IgD-negative memory B cell (primary cell): ENCODE measurements at regions not wholly inside any gene's neighbourhood (a gene's known extent, or its start where the extent isn't known, plus 50 kb on each side); places are given as distances from the start of the nearest gene placed in this dataset.

Experiments used
- H3K27ac Mint-ChIP-seq, 3 donors: one replicate each; pipeline ENCODE4 v1.8.0; 2020 to 2022; ENCODE audit warnings: mild to moderate bottlenecking in 3 of 3, mixed read lengths in 3 of 3, moderate library complexity in 1 of 3
- H3K27me3 Mint-ChIP-seq: one replicate; pipeline ENCODE4 v1.8.0; 2021; ENCODE audit warnings: mixed read lengths
- H3K36me3 Mint-ChIP-seq: one replicate; pipeline ENCODE4 v1.8.0; 2020; ENCODE audit warnings: mild to moderate bottlenecking, mixed read lengths
- H3K4me1 Mint-ChIP-seq, 3 donors: one replicate each; pipeline ENCODE4 v1.8.0; 2020 to 2022; ENCODE audit warnings: mixed read lengths in 3 of 3, mild to moderate bottlenecking in 1 of 3
- H3K4me3 Mint-ChIP-seq, 4 donors: one replicate each; pipeline ENCODE4 v1.8.0; 2020 to 2022; ENCODE audit warnings: mild to moderate bottlenecking in 4 of 4, mixed read lengths in 4 of 4, moderate library complexity in 3 of 4
- H3K9me3 Mint-ChIP-seq, 3 donors: one replicate each; pipeline ENCODE4 v1.8.0; 2020 to 2021; ENCODE audit warnings: mixed read lengths in 3 of 3, mild to moderate bottlenecking in 1 of 3

DNA sequence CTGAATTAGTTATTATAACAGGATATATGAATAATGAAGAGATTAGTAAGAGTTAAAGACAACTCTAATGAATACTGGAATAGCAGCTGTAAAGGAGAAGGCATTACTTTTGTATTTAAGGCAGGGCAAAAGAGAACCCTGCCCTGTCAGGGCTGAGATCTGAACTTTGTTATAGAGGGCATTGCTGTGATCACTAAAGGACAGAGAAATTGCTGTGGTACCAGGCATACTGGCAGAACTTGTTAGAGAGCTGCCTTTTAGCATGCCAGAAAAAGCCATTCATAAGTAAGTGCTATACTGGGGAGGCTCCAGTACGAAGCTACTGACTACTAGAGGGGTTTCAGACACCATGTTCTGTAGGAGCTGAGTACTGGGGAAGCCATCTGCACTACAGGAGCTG, 481.8 kb downstream of the SEMA3D start:
- Mint-ChIP-seq H3K4me3 (no peak overlapping the region), H3K27me3 (no peaks in the 10 kb centered on the region), H3K27ac (no peak overlapping the region), H3K4me1 (no peaks in the 10 kb centered on the region), H3K9me3 (peaks cover 0 to 3% (median 2%) of the 10 kb centered on the region in 3 donors), H3K36me3 (no peaks in the 10 kb centered on the region)

DNA sequence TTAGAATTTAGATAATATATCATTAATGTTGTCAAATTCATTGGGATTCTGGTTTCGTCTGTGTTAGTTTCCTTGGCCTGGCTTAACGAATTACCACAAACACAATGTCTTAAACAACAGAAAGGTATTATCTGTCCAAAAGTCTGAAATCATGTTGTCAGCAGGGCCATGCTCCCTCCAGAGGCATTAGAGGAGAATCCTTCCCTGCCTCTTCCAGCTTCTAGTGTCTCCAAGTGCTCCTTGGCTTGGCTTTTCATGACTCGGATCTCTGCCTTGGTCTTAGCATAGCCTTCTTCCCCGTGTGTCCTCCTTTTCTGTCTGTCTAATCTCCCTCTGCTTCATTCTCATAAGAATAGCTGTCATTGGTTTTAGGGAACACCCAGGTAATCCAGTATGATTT, 482.5 kb downstream of the SEMA3D start:
- Mint-ChIP-seq H3K36me3 (no peaks in the 10 kb centered on the region), H3K27ac (no peak overlapping the region), H3K4me1 (no peaks in the 10 kb centered on the region), H3K27me3 (no peaks in the 10 kb centered on the region), H3K9me3 (peaks cover 0 to 3% (median 2%) of the 10 kb centered on the region in 3 donors), H3K4me3 (no peak overlapping the region)

DNA sequence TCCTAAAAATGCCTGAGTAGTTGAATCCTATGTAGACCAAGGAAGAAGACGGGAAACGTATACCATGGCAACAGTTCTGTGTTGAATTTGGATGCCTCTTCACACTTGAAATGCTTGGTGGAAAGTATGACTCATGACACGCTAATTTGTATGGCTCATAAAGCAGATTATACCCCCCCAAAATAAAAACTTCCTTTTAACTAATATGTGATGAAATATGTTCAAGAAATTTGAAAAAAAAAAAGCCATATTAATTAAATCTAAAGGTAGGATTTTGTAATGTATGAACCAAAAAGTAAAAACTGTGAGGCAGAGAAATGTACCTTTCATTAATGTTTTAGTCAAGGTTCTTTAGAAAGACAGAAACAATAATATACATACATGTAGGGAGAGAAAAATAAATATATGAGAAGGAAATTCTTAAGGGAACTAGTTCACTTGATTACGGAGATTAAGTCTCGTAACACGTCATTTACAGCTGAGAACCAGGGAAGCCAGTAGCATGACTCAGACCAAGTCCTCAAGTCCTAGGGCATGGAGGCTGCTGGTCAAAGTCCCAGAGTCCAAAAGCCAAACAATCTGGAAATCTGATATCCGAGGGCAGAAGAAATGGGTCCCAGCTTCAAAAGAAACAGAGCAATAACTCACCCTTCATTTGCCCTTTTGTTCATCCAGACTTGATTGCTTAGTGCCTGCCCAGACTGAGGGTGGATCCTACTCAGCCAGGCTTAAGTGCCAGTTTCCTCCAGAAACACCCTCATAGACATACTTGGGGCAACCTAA, 485.1 kb downstream of the SEMA3D start:
- Mint-ChIP-seq H3K4me3 (no peak overlapping the region), H3K4me1 (no peaks in the 10 kb centered on the region), H3K27ac (no peak overlapping the region), H3K9me3 (peaks cover 0 to 3% (median 2%) of the 10 kb centered on the region in 3 donors), H3K27me3 (no peaks in the 10 kb centered on the region), H3K36me3 (no peaks in the 10 kb centered on the region)

GRCh38 chr7:84700563-84701370, 486.1 kb downstream of the SEMA3D start:
- Mint-ChIP-seq H3K36me3 (no peaks in the 10 kb centered on the region), H3K4me1 (no peaks in the 10 kb centered on the region), H3K4me3 (no peak overlapping the region), H3K27ac (no peak overlapping the region), H3K9me3 (peaks cover 0 to 3% (median 2%) of the 10 kb centered on the region in 3 donors), H3K27me3 (no peaks in the 10 kb centered on the region)

GRCh38 chr7:84697506-84697905, 489.4 kb downstream of the SEMA3D start:
- Mint-ChIP-seq H3K4me1 (no peaks in the 10 kb centered on the region), H3K27me3 (no peaks in the 10 kb centered on the region), H3K27ac (no peak overlapping the region), H3K36me3 (no peaks in the 10 kb centered on the region), H3K4me3 (no peak overlapping the region), H3K9me3 (peaks cover 1 to 15% (median 4%) of the 10 kb centered on the region in 3 donors)

- H3K4me1 Mint-ChIP-seq = no peaks in the 10 kb centered on the region
- H3K27me3 Mint-ChIP-seq = no peaks in the 10 kb centered on the region
- no peak overlapping the region for H3K27ac Mint-ChIP-seq
- no peak overlapping the region for H3K4me3 Mint-ChIP-seq
- H3K9me3 Mint-ChIP-seq = peaks cover 4 to 23% (median 7%) of the 10 kb centered on the region in 3 donors
- H3K36me3 Mint-ChIP-seq = no peaks in the 10 kb centered on the region
Observed at GRCh38 chr7:84693483-84693882, 493.4 kb downstream of the SEMA3D start.

DNA sequence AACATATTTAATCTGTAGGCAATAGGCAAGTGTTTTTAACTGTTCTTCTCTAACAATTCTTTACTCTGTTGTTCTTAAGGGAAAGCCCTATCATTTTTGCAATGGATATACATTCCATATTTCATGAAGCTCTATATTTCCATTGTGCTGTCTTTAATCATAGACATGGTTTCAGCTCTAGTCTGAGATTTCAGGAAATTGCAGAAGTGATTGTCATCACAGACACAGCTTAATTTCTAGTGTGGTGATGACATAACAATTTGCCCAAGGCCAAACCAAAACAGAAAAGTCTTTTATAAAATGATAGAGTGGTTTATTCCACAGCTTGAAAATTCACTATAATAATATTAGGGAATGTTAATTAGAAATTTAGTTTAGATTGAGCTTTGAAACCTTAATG, 494.1 kb upstream of the SEMA3A start:
- Mint-ChIP-seq H3K9me3 (peaks cover 0 to 8% (median 6%) of the 10 kb centered on the region in 3 donors), H3K36me3 (no peaks in the 10 kb centered on the region)

DNA sequence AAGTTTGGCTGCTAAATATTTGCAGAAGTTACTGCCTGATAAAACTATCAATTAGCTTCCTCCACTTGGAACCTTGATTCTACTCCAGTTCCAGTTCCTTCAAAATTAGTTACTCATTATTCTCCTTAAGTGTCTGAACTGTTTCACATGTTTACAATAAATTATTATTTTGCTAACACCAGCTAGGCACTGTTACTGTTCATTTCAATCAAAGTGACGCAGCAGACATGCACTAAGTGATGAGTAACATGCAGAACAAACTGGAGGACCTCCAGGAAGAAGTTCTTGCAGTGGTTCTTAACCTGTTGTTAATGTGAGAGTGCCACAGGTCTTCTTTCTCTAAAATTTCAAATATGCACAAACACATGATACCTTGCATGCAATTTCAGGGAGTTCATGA, 491.8 kb upstream of the SEMA3A start:
- no peak overlapping the region for H3K27ac Mint-ChIP-seq
- H3K36me3 Mint-ChIP-seq = no peaks in the 10 kb centered on the region
- H3K4me3 Mint-ChIP-seq = no peak overlapping the region
- H3K4me1 Mint-ChIP-seq = no peaks in the 10 kb centered on the region
- no peaks in the 10 kb centered on the region for H3K27me3 Mint-ChIP-seq
- H3K9me3 Mint-ChIP-seq = peaks cover 0 to 9% (median 4%) of the 10 kb centered on the region in 3 donors

More for the DNA sequence above, 494.1 kb upstream of the SEMA3A start:
- Mint-ChIP-seq H3K4me1 (no peaks in the 10 kb centered on the region), H3K4me3 (no peak overlapping the region), H3K27me3 (no peaks in the 10 kb centered on the region), H3K27ac (no peak overlapping the region)

- Mint-ChIP-seq H3K9me3 (peaks cover 0 to 7% (median 2%) of the 10 kb centered on the region in 3 donors), H3K36me3 (no peaks in the 10 kb centered on the region), H3K4me1 (no peaks in the 10 kb centered on the region), H3K4me3 (no peak overlapping the region), H3K27me3 (no peaks in the 10 kb centered on the region), H3K27ac (no peak overlapping the region)
Observed at GRCh38 chr7:84684836-84685480, 490.4 kb upstream of the SEMA3A start.

- no peak overlapping the region for H3K4me3 Mint-ChIP-seq
- H3K27ac Mint-ChIP-seq = no peak overlapping the region
- H3K27me3 Mint-ChIP-seq = no peaks in the 10 kb centered on the region
- H3K9me3 Mint-ChIP-seq = peaks cover 2 to 7% (median 4%) of the 10 kb centered on the region in 3 donors
- H3K36me3 Mint-ChIP-seq = no peaks in the 10 kb centered on the region
- no peaks in the 10 kb centered on the region for H3K4me1 Mint-ChIP-seq
Observed at GRCh38 chr7:84682543-84682942, 488.0 kb upstream of the SEMA3A start.

- Mint-ChIP-seq H3K27me3 (no peaks in the 10 kb centered on the region), H3K4me3 (no peak overlapping the region), H3K27ac (no peak overlapping the region), H3K36me3 (no peaks in the 10 kb centered on the region), H3K4me1 (no peaks in the 10 kb centered on the region), H3K9me3 (peaks cover 2 to 7% (median 4%) of the 10 kb centered on the region in 3 donors)
Observed at GRCh38 chr7:84678841-84679240, 484.3 kb upstream of the SEMA3A start.

DNA sequence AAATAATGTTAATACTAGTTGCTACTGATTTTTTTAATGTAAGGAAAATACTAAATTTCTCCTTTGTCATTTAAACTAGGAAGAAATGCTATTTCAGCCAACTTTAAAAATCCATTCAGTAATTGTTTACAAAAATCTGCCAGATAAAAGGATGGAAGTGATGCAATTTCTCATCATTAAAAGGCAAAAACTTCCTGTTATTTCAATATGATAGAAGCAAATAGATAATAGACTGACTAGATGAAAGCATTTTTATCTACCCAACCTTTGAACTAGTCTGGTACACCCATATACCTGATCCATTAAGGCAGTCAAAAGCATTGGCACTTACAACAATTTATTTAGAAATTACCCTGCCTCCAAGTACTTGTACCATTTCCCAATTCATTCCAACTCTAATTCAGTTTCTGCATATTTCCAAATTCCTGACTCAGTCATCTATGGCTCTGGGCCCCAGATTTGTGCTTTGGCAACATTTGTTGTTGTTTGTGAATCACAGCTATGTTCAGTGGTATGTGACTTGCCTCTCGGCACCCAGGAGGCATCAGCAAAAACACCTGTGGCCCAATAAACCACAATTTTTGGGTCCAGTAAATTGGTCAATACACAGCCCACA, 482.6 kb upstream of the SEMA3A start:
- Mint-ChIP-seq H3K27me3 (no peaks in the 10 kb centered on the region), H3K27ac (no peak overlapping the region), H3K9me3 (peaks cover 2 to 4% (median 2%) of the 10 kb centered on the region in 3 donors), H3K4me3 (no peak overlapping the region), H3K4me1 (no peaks in the 10 kb centered on the region), H3K36me3 (no peaks in the 10 kb centered on the region)

DNA sequence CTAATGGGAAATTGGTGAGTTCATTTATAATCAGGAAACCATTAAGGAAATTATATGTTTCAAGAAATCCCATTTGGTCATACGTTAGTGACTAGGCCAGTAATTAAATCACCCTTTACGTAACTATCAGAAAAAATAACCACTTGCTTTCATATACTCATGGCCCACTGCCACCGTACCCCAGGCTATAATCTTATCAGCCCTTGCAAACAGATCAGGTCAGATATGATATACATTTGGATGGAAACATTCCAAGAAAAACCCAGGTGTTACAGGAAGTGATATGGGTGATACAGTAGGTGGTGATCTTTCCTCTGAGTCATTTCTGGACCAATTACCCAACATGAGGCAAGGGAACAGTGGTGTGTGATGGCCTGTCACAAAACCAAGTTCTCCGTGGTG, 481.0 kb upstream of the SEMA3A start:
- no peaks in the 10 kb centered on the region for H3K4me1 Mint-ChIP-seq
- no peak overlapping the region for H3K4me3 Mint-ChIP-seq
- no peaks in the 10 kb centered on the region for H3K36me3 Mint-ChIP-seq
- no peaks in the 10 kb centered on the region for H3K27me3 Mint-ChIP-seq
- H3K27ac Mint-ChIP-seq = no peak overlapping the region
- peaks cover 0 to 4% (median 2%) of the 10 kb centered on the region in 3 donors for H3K9me3 Mint-ChIP-seq

- Mint-ChIP-seq H3K27ac (no peak overlapping the region), H3K4me1 (no peaks in the 10 kb centered on the region), H3K9me3 (peaks cover 0 to 3% (median 2%) of the 10 kb centered on the region in 3 donors), H3K36me3 (no peaks in the 10 kb centered on the region), H3K4me3 (no peak overlapping the region), H3K27me3 (no peaks in the 10 kb centered on the region)
Observed at GRCh38 chr7:84674236-84674913, 479.8 kb upstream of the SEMA3A start.
